Peyer's patch (tissue), 4 donors: ENCODE measurements at regions not wholly inside any gene's neighbourhood (a gene's known extent, or its start where the extent isn't known, plus 50 kb on each side); places are given as distances from the start of the nearest gene placed in this dataset.

Experiments
- CTCF ChIP-seq, 6 experiments: fragments of 450-650 bp in 4 of 6; fragments of 200-600 bp in 2 of 6; sonication (generic) in 1 of 6; IDR thresholded peaks; one replicate each; pipeline ENCODE4 v1.5.1; 2017 to 2019; ENCODE audit warnings: antibody characterized with exemption in 6 of 6, mild to moderate bottlenecking in 3 of 6, moderate library complexity in 1 of 6
- POLR2A ChIP-seq, 2 donors: fragments of 450-650 bp; IDR thresholded peaks; one replicate each; pipeline ENCODE4 v1.5.1; 2017; ENCODE audit warnings: antibody characterized with exemption in 2 of 2, mild to moderate bottlenecking in 2 of 2, moderate library complexity in 2 of 2

- TF ChIP-seq CTCF (IDR thresholded peaks at IDR 0.05) = no peak
- no peak for TF ChIP-seq POLR2A (IDR thresholded peaks at IDR 0.05)
Observed at GRCh38 chr2:150034665-150035064, 447.1 kb upstream of the MMADHC start.
